ENCODE measurements at regions not wholly inside any gene's neighbourhood (a gene's known extent, or its start where the extent isn't known, plus 50 kb on each side); places are given as distances from the start of the nearest gene placed in this dataset.

DNA sequence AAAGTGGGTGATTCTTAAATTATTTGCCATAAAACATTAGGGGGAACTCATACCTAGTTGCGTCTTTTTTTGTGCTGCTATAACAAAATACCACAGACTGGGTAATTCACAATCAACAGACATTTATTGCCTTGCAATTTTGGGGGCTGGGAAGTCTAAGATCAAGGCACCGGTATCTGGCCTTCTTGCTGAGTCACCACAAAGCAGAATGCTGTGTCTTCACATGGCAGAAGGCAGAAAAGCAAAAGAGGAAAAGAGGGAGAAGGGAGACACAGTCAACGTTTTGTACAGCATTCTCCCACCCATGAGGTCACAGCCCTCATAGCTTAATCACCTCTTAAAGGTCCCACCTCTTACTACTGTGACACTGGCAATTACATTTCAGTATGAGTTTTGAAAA, 291.0 kb downstream of the CHRM3 start:
- DNase-seq (ENCODE audit: low read depth) = no peak

DNA sequence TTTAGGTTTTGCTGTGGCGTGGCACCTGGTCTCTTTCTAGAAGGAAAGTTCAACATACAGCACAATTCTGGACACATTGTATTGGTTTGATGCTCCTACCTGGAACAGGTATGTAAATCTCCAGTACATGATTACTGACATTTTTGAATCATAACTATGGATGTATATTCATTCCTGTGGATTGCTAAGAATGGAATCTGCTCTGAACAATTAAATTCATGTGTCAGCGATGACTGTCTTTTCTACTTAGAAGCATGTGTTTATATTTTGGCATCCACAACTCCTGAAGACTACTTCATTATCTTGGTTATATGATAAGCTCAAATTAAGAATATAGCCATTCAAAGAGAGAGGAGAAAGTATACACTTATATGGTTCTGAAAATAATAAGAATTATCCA, 291.8 kb downstream of the CHRM3 start:
- no peak for DNase-seq (ENCODE audit: low read depth)

DNA sequence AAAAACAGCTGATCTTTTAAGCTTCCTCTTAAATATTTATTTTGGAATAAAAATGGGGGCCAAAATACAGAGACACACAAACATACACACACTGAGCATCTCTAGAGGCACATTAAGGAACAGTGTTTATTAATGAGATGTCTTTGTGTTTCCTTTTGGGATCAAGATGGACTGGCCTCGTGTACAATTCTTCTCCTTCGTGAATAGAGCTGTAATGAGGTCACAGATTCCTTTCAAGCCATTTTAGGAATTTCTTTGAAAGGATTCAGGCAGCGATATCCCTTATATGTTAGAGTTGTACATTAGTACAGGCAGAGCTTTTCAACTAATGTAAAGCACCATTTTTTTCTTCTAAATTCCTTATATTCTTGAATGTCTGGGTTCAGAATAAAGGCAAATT, 295.7 kb downstream of the CHRM3 start:
- DNase-seq (ENCODE audit: low read depth) = no peak

GRCh38 chr1:239682960-239683359, 296.6 kb downstream of the CHRM3 start:
- DNase-seq (ENCODE audit: low read depth) = no peak

DNA sequence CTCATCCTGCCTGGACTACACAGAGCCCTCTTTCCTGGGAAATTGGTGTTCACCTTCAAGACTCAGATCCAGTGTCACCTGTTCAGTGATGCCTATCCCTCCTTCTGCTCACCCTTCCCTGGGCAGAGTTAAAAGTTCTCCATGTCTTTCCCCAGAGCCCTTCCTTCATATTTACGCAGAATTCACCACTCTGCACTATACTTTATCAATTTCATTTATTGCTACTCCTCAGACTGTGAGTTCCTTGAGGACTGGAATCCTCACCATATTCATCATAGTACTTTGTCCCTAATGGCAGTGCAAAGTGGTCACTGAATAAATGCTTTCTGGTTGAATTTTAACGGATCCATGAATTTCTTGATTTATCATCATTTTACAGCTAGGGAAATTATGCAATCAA, 300.0 kb downstream of the CHRM3 start:
- no peak for DNase-seq (ENCODE audit: low read depth)

DNA sequence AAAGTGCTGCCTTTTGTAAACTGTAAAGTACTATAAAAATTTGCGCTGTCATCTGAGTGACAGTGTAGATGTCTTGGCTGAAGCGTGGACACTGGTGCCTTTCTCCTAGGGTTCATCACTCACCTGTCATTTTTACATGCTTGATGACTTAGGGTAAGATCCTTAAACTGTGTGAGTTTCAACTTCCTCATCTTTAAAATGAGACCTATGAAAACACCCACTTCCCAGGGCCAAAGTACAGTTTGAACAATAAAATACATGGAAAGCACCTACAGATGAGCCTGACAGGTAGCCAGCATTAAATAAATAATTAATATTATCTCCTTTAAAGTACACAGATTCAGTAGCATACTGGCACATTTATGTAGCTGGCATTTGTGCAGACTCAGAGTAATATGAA, 309.9 kb downstream of the CHRM3 start:
- no peak for DNase-seq (ENCODE audit: low read depth)

GRCh38 chr1:239700667-239701066, 314.3 kb downstream of the CHRM3 start:
- DNase-seq (ENCODE audit: low read depth) = no peak

- no peak for DNase-seq (ENCODE audit: low read depth)
These were observed 316.7 kb downstream of the CHRM3 start for GRCh38 chr1:239703075-239703474.

- DNase-seq (ENCODE audit: low read depth) = no peak
These were observed 320.0 kb downstream of the CHRM3 start for GRCh38 chr1:239706245-239706892.

DNA sequence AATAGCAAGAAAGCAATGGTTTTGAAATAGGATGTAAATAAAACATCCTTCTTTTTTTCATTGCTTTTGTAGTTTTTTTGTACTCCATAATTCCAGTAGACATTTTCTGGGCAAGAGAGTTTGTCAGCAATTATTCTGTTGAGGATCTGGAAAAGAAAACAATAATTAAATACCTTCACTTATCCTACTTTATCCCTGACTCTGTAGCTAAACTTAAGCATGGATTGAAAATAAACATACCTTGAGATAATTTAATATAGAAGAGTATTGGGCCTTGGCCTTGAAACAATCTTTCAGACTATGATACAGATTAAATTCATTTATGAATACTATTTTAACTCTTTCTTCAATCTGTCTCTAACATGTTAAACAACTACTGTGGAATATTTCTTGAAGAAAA, 321.2 kb downstream of the CHRM3 start:
- DNase-seq (ENCODE audit: low read depth) = no peak

DNA sequence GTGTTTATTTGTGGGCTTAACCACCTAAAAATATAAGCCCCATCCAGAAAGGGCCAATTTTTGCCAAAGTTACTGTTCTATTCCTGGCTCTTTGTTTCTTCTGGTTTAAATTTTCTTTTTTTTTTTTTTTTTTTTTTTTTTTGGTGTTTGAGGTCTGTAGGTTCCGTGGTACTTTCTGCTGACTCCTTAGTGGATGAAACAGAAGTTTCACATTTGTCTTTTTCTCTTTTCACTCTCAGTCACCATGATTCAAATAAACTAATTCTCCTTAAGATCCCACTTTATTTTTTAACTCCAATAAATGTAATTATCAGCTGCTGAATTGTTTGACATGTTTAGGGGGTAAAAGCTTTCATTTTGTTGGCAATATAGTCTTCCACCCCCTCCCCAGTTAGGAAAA, 322.3 kb downstream of the CHRM3 start:
- no peak for DNase-seq (ENCODE audit: low read depth)

GRCh38 chr1:239711768-239712167, 325.4 kb downstream of the CHRM3 start:
- DNase-seq (ENCODE audit: low read depth) = no peak

- DNase-seq (ENCODE audit: low read depth) = no peak
These were observed 330.9 kb downstream of the CHRM3 start for GRCh38 chr1:239717097-239717917.

DNA sequence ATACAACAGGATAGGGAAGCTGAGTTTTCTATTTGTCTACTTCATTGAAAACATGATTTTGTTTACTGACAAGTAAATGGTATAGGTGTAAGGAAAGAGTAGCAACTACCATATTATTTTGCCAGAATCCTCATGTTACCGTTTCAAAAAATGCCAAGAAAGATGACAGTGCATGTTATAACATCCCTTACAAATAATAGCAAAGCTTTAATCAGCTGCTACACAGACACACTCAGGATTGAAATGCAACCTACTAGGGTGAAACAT, 331.5 kb downstream of the CHRM3 start:
- no peak for DNase-seq (ENCODE audit: low read depth)

DNA sequence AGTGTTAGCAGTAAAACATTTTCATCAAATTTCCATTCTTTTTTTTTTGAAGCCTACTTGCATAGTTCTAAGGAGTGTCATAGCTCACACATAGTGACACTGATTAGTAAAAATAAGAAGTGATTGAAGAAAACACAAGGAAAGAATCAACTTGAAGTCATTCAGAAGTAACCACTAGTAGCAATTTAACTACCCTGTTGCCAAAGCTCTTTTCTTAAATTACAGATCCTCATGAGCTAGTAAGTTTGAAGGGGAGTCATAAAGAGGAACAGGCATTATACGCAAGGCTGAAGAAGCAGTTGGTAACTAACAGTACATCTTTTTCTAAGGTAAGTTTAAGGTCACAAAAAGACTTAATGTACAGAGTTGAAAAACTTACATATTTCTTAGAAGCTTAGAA, 332.2 kb downstream of the CHRM3 start:
- no peak for DNase-seq (ENCODE audit: low read depth)

GRCh38 chr1:239718997-239719628, 332.7 kb downstream of the CHRM3 start:
- no peak for DNase-seq (ENCODE audit: low read depth)

- peak; percentile 21 for DNase-seq (ENCODE audit: low read depth)
These were observed 333.4 kb downstream of the CHRM3 start for GRCh38 chr1:239719642-239720258.

GRCh38 chr1:239722035-239722434, 335.7 kb downstream of the CHRM3 start:
- DNase-seq (ENCODE audit: low read depth) = no peak

DNA sequence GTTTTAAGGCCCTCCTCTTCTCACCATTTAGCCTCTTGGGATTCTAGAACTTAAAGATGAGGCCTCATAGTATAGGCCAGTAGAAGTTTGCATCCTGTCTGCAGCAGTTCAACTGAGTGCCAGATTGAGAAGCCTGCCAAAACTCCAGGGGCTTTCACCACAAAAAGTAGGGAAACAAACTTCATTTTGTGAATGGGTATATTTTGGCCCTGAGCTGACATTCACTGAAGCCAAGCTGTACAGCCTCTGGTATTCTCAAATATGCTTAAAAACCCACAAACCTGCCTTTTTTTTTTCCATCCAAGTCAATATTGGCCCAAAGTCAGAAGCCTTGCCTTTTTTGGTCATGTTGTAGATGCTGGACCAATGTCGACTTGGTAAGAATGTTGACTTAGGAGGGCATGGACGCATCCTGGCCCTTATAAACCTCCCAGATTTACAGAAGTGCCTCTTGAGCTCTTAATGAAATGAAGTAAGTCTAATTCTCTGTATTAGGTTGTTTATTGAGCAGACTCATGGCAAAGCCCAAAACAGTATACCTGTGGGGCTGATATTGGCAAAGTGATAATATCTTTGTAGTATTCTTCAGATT, 337.5 kb downstream of the CHRM3 start:
- DNase-seq (ENCODE audit: low read depth) = no peak

- DNase-seq (ENCODE audit: low read depth) = no peak
These were observed 339.0 kb downstream of the CHRM3 start for GRCh38 chr1:239725371-239725770.

GRCh38 chr1:239725933-239726332, 339.6 kb downstream of the CHRM3 start:
- DNase-seq (ENCODE audit: low read depth) = no peak

- no peak for DNase-seq (ENCODE audit: low read depth)
These were observed 344.0 kb downstream of the CHRM3 start for GRCh38 chr1:239730378-239730777.

All from RPMI7951 (cell line).